H1 (cell line): ENCODE measurements at regions not wholly inside any gene's neighbourhood (a gene's known extent, or its start where the extent isn't known, plus 50 kb on each side); places are given as distances from the start of the nearest gene placed in this dataset.

Experiments used
- CTCF ChIA-PET: fragments of 300-600 bp; sonication (Branson Sonifier 250); formaldehyde crosslinking; loops from one replicate; lab custom pipeline; 2021; ENCODE audit not compliant: partially characterized antibody; lab: Charles Lee
- POLR2A ChIA-PET: fragments of 300-600 bp; sonication (Branson Sonifier 250); formaldehyde crosslinking; loops from one replicate; lab custom pipeline; 2021; ENCODE audit warnings: inconsistent platforms; ENCODE audit not compliant: partially characterized antibody; lab: Charles Lee
- DNase-seq, 2 experiments: peaks; one replicate each; pipeline versions ENCODE4 v3.0.0 to v3.0.0-alpha.2; 2010 to 2022; ENCODE audit warnings: low spot score in 2 of 2, low read depth in 1 of 2, mixed read lengths in 1 of 2
- FAIRE-seq: peaks from 2 replicates; lab custom pipeline; 2011; peaks lifted over from hg19 to GRCh38; lab: Jason Lieb, UNC
- H2AFZ ChIP-seq: 2 replicates; pipeline ENCODE4 v1.8.1; 2012; ENCODE audit warnings: low read length, inconsistent platforms
- H2AK5ac ChIP-seq: 2 replicates; pipeline ENCODE4 v1.6.1; 2013; ENCODE audit warnings: low read depth, low read length
- H2BK120ac ChIP-seq: replicated peaks from 2 replicates; pipeline ENCODE3; 2013; ENCODE audit warnings: low read depth, low read length, inconsistent platforms
- H2BK12ac ChIP-seq: 2 replicates; pipeline ENCODE4 v1.6.1; 2013; ENCODE audit warnings: low read depth, low read length
- H2BK15ac ChIP-seq: 2 replicates; pipeline ENCODE4 v1.6.1; 2013; ENCODE audit warnings: low read length
- H2BK20ac ChIP-seq: 2 replicates; pipeline ENCODE4 v1.6.1; 2013; ENCODE audit warnings: low read length
- H2BK5ac ChIP-seq: 2 replicates; pipeline ENCODE4 v1.6.1; 2013; ENCODE audit warnings: low read depth, low read length
- H3K14ac ChIP-seq: 2 replicates; pipeline ENCODE4 v1.6.1; 2013; ENCODE audit warnings: inconsistent platforms; ENCODE audit not compliant: insufficient read length
- H3K18ac ChIP-seq: 2 replicates; pipeline ENCODE4 v1.6.1; 2013; ENCODE audit warnings: low read length; ENCODE audit errors: extremely low read depth
- H3K23ac ChIP-seq: 2 replicates; pipeline ENCODE4 v1.6.1; 2013; ENCODE audit warnings: inconsistent platforms; ENCODE audit not compliant: insufficient read length
- H3K23me2 ChIP-seq: 2 replicates; pipeline ENCODE4 v1.6.1; 2013; ENCODE audit warnings: low read depth, low read length
- H3K27ac ChIP-seq: 2 replicates; pipeline ENCODE4 v1.6.1; 2011; ENCODE audit warnings: low read depth, low read length, inconsistent platforms
- H3K27me3 ChIP-seq, 4 experiments: replicated peaks in 1 of 4; 1 replicate in 1 of 4; 2 replicates in 3 of 4; pipeline versions ENCODE4 v1.6.1 to v1.8.1; 2011 to 2013; ENCODE audit warnings: low read length in 3 of 4, mild to moderate bottlenecking in 3 of 4, inconsistent platforms in 2 of 4, mixed read lengths in 2 of 4, moderate library complexity in 1 of 4; ENCODE audit not compliant: control insufficient read depth in 3 of 4, insufficient read depth in 3 of 4; ENCODE audit errors: extremely low read depth in 1 of 4
- H3K36me3 ChIP-seq, 4 experiments: 2 replicates each; pipeline versions ENCODE4 v1.6.1 to v1.8.1; 2011 to 2013; ENCODE audit warnings: mild to moderate bottlenecking in 4 of 4, low read length in 3 of 4, moderate library complexity in 2 of 4, control low read depth in 1 of 4, inconsistent platforms in 1 of 4; ENCODE audit not compliant: insufficient read depth in 4 of 4, control insufficient read depth in 2 of 4
- H3K4ac ChIP-seq: replicated peaks from 2 replicates; pipeline ENCODE3; 2013; ENCODE audit warnings: low read length, low read depth, mixed read lengths, inconsistent platforms; ENCODE audit not compliant: insufficient read length
- H3K4me1 ChIP-seq, 4 experiments: replicated peaks in 1 of 4; 1 replicate in 1 of 4; 2 replicates in 3 of 4; pipeline versions ENCODE4 v1.6.1 to v1.8.1; 2011 to 2013; ENCODE audit warnings: low read length in 3 of 4, inconsistent platforms in 2 of 4, mixed read lengths in 1 of 4; ENCODE audit not compliant: insufficient read depth in 4 of 4, control insufficient read depth in 3 of 4
- H3K4me2 ChIP-seq, 2 experiments: 2 replicates each; pipeline versions ENCODE4 v1.6.1 to v1.8.1; 2011 to 2013; ENCODE audit warnings: low read depth in 2 of 2, low read length in 2 of 2, control low read depth in 1 of 2, inconsistent platforms in 1 of 2, mild to moderate bottlenecking in 1 of 2; ENCODE audit not compliant: insufficient read depth in 1 of 2
- H3K4me3 ChIP-seq, 4 experiments: fragments of 200-600, 300-600 bp in 1 of 4; sonication (generic), shearing (Covaris generic), sonication (Bioruptor Twin) in 1 of 4; 2 replicates each; pipeline versions ENCODE4 v1.5.1 to v1.8.1; 2011 to 2016; ENCODE audit warnings: low read length in 4 of 4, low read depth in 3 of 4, control low read depth in 2 of 4, inconsistent platforms in 2 of 4, mild to moderate bottlenecking in 2 of 4, mixed read lengths in 1 of 4, moderate library complexity in 1 of 4; ENCODE audit not compliant: insufficient read depth in 2 of 4; ENCODE audit errors: extremely low read depth in 1 of 4
- H3K56ac ChIP-seq: replicated peaks from 2 replicates; pipeline ENCODE3; 2013; ENCODE audit warnings: low read depth, mild to moderate bottlenecking, mixed read lengths, low read length, inconsistent platforms; ENCODE audit not compliant: insufficient read length
- H3K79me1 ChIP-seq: 2 replicates; pipeline ENCODE4 v1.6.1; 2013; ENCODE audit warnings: low read depth, low read length, control low read depth
- H3K79me2 ChIP-seq, 2 experiments: 2 replicates each; pipeline versions ENCODE4 v1.6.1 to v1.8.1; 2012 to 2013; ENCODE audit warnings: low read length in 2 of 2, mild to moderate bottlenecking in 2 of 2, inconsistent platforms in 1 of 2; ENCODE audit not compliant: insufficient read depth in 2 of 2, control insufficient read depth in 1 of 2
- H3K9ac ChIP-seq, 4 experiments: replicated peaks in 1 of 4; 1 replicate in 1 of 4; 2 replicates in 3 of 4; pipeline versions ENCODE4 v1.6.1 to v1.8.1; 2011 to 2013; ENCODE audit warnings: low read depth in 3 of 4, low read length in 3 of 4, control low read depth in 2 of 4, mild to moderate bottlenecking in 2 of 4, moderate library complexity in 2 of 4, inconsistent platforms in 1 of 4; ENCODE audit errors: extremely low read depth in 1 of 4
- H3K9me3 ChIP-seq, 2 experiments: 2 replicates each; pipeline versions ENCODE4 v1.6.1 to v1.8.1; 2012 to 2013; ENCODE audit warnings: mild to moderate bottlenecking in 2 of 2, moderate library complexity in 2 of 2, control low read depth in 1 of 2, inconsistent platforms in 1 of 2, low read depth in 1 of 2, low read length in 1 of 2, mixed read lengths in 1 of 2; ENCODE audit not compliant: insufficient read depth in 2 of 2
- H4K20me1 ChIP-seq, 2 experiments: replicated peaks in 1 of 2; 2 replicates each; pipeline versions ENCODE3 to v1.8.1; 2011 to 2013; ENCODE audit warnings: inconsistent platforms in 2 of 2, low read length in 2 of 2, mild to moderate bottlenecking in 1 of 2; ENCODE audit not compliant: insufficient read depth in 2 of 2, control insufficient read depth in 1 of 2
- H4K5ac ChIP-seq: 2 replicates; pipeline ENCODE4 v1.6.1; 2013; ENCODE audit warnings: low read length, low read depth, mixed read lengths, inconsistent platforms; ENCODE audit not compliant: insufficient read length
- H4K8ac ChIP-seq: 2 replicates; pipeline ENCODE4 v1.8.0; 2013; ENCODE audit warnings: mild to moderate bottlenecking, moderate library complexity, low read length, inconsistent platforms; ENCODE audit not compliant: insufficient read depth; ENCODE audit errors: extremely low read depth
- H4K91ac ChIP-seq: replicated peaks from 2 replicates; pipeline ENCODE3; 2013; ENCODE audit warnings: low read length, mixed read lengths, inconsistent platforms; ENCODE audit not compliant: insufficient read length
- CBX5 ChIP-seq: fragments of 300-800, 300-1000 bp; sonication (generic); IDR thresholded peaks from 2 replicates; pipeline ENCODE4 v1.7.1; 2016; ENCODE audit warnings: antibody characterized with exemption, low read length, low read depth
- CBX8 ChIP-seq: fragments of 300-800, 300-1000 bp; sonication (generic); IDR thresholded peaks from 2 replicates; pipeline ENCODE4 v1.7.1; 2016; ENCODE audit warnings: low read depth, low read length, borderline replicate concordance
- EP300 ChIP-seq, 2 experiments: IDR thresholded peaks; 1 replicate in 1 of 2; 2 replicates in 1 of 2; pipeline ENCODE4 v1.6.1; 2011 to 2012; ENCODE audit warnings: low read depth in 2 of 2, low read length in 2 of 2, mild to moderate bottlenecking in 2 of 2, borderline replicate concordance in 1 of 2, inconsistent platforms in 1 of 2, moderate library complexity in 1 of 2
- EZH2 ChIP-seq: fragments of 200-600 bp; sonication (generic); IDR thresholded peaks from 2 replicates; pipeline ENCODE4 v1.7.1; 2012; ENCODE audit warnings: low read depth, mild to moderate bottlenecking, moderate library complexity, low read length, inconsistent platforms; ENCODE audit not compliant: severe bottlenecking
- HDAC2 ChIP-seq, 2 experiments: fragments of 300-600 bp in 1 of 2; sonication (generic) in 1 of 2; IDR thresholded peaks; 2 replicates each; pipeline ENCODE4 v1.6.1; 2011 to 2012; ENCODE audit warnings: low read depth in 2 of 2, low read length in 2 of 2, mild to moderate bottlenecking in 2 of 2, moderate library complexity in 2 of 2, borderline replicate concordance in 1 of 2, inconsistent platforms in 1 of 2
- KDM1A ChIP-seq: fragments of 200-600, 300-600 bp; sonication (generic); IDR thresholded peaks from 2 replicates; pipeline ENCODE4 v1.7.1; 2016; ENCODE audit warnings: mild to moderate bottlenecking, low read length, borderline replicate concordance
- KDM4A ChIP-seq: IDR thresholded peaks from one replicate; pipeline ENCODE4 v1.7.1; 2012; ENCODE audit warnings: low read depth, mild to moderate bottlenecking, moderate library complexity, low read length, inconsistent platforms; ENCODE audit not compliant: severe bottlenecking
- NRF1 ChIP-seq: IDR thresholded peaks from 2 replicates; pipeline ENCODE4 v1.6.1; 2011; ENCODE audit warnings: mild to moderate bottlenecking, low read depth, low read length, improper control_type of control experiment
- RNF2 ChIP-seq: fragments of 200-900, 300-1000 bp; sonication (generic); IDR thresholded peaks from 2 replicates; pipeline ENCODE4 v1.7.1; 2016; ENCODE audit warnings: borderline replicate concordance, low read depth, mild to moderate bottlenecking, antibody characterized with exemption, low read length; ENCODE audit not compliant: poor library complexity, severe bottlenecking; ENCODE audit errors: missing control alignments
- SAP30 ChIP-seq: fragments of 300-600 bp; sonication (generic); IDR thresholded peaks from 2 replicates; pipeline ENCODE4 v1.7.1; 2012; ENCODE audit warnings: low read length, moderate library complexity, mild to moderate bottlenecking, inconsistent platforms; ENCODE audit not compliant: insufficient read depth, insufficient replicate concordance
- SIN3A ChIP-seq, 2 experiments: IDR thresholded peaks in 1 of 2; conservative IDR thresholded peaks in 1 of 2; 2 replicates each; pipeline ENCODE4 v1.6.1; 2011 to 2012; ENCODE audit warnings: low read length in 2 of 2, improper control_type of control experiment in 1 of 2, low read depth in 1 of 2, mild to moderate bottlenecking in 1 of 2
- SRF ChIP-seq: IDR thresholded peaks from 2 replicates; pipeline ENCODE4 v1.6.1; 2011; ENCODE audit warnings: mild to moderate bottlenecking, low read depth, low read length, moderate library complexity
- WGBS, 2 experiments: shearing (Covaris generic) in 1 of 2; methylation state at CpG; one replicate each; pipeline versions ENCODE4 v1.1.6 to v1.1.7; 2013 to 2015; ENCODE audit warnings: low lambda C conversion rate in 2 of 2, mixed read lengths in 2 of 2, inconsistent platforms in 1 of 2, low coverage in 1 of 2, missing lambda C conversion rate in 1 of 2; ENCODE audit not compliant: insufficient replicate concordance in 2 of 2, insufficient coverage in 1 of 2, insufficient read length in 1 of 2; ENCODE audit errors: extremely low coverage in 1 of 2, missing lambda C conversion rate in 1 of 2; 5-methylcytosine and 5-hydroxymethylcytosine counted together

DNA sequence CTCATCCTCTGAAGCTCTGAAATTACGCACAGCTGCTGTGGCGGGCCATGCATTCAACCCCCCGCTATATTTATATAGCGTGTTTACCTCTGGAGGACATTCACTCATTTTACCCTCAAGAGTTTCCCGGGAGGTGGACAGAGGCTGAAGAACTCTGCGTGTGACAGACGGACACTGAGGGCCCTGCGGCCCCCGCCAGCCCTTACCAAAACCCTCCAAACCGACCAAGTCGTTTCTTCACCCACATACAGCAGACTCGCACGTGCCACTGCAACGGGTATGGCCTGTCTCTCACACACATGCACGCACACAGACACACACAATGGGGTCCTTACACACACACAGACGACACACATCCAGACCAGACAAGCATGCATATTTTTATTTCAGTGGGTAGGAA is 216.4 kb upstream of the FOXF1 start:
- no peak overlapping the region for H3K18ac ChIP-seq
- no peak overlapping the region for H2AFZ ChIP-seq
- CTCF ChIA-PET, result no interaction called here
- H3K9ac ChIP-seq, result no peak overlapping the region
- peak overlapping the region; percentile 57 for H3K4ac ChIP-seq
- H4K8ac ChIP-seq, result no peak overlapping the region; the same call in 1 of the 2 replicates
- H3K36me3 ChIP-seq, result no peaks in the 10 kb centered on the region
- POLR2A ChIA-PET, result no interaction called here
- H3K4me1 ChIP-seq, result peaks cover 0 to 10% (median 5%) of the 10 kb centered on the region in 4 experiments; a peak in 6 of 7 replicates
- DNase-seq (no peak), FAIRE-seq (no peak)
- 84% methylated on average over 16 of the region's 16 CpGs; no CpG with 5 or more reads in 1 of the 2 experiments for WGBS, 2 experiments
- H3K56ac ChIP-seq, result no peak overlapping the region
- H4K91ac ChIP-seq, result no peak overlapping the region
- H3K23me2 ChIP-seq, result no peaks in the 10 kb centered on the region; the same call in 1 of the 2 replicates
- H2BK15ac ChIP-seq, result no peak overlapping the region
- no peaks in the 10 kb centered on the region for H3K79me1 ChIP-seq
- H4K20me1 ChIP-seq, result no peaks in the 10 kb centered on the region
- no peaks in the 10 kb centered on the region for H3K9me3 ChIP-seq
- H3K23ac ChIP-seq, result no peak overlapping the region
- no peak overlapping the region for H3K27ac ChIP-seq
- no peak overlapping the region for H3K4me3 ChIP-seq
- H2BK20ac ChIP-seq, result peak overlapping the region; percentile 90; the same call in 1 of the 2 replicates
- H2AK5ac ChIP-seq, result no peak overlapping the region
- H3K27me3 ChIP-seq, result peaks cover 12 to 34% (median 31%) of the 10 kb centered on the region in 4 experiments
- H4K5ac ChIP-seq, result no peak overlapping the region
- peak overlapping the region; percentile 71; the same call in 1 of the 2 replicates for H2BK12ac ChIP-seq
- no peaks in the 10 kb centered on the region for H3K79me2 ChIP-seq
- no peak overlapping the region for H2BK120ac ChIP-seq
- H3K4me2 ChIP-seq, result no peak overlapping the region
- H2BK5ac ChIP-seq, result no peak overlapping the region
- no peak overlapping the region for H3K14ac ChIP-seq
- TF ChIP-seq SIN3A (conservative IDR thresholded peaks at IDR 0.05 in 1 of 2, IDR thresholded peaks at IDR 0.05 in 1 of 2; ENCODE audit: low read depth in 1 of 2, low read length in 2 of 2) (no peak), EZH2 (no peak), KDM4A (no peak), CBX8 (no peak), SAP30 (no peak), KDM1A (no peak), NRF1 (no peak), CBX5 (no peak), SRF (no peak), RNF2 (no peak), EP300 (IDR thresholded peaks at IDR 0.05; ENCODE audit: borderline replicate concordance in 1 of 2, low read depth in 2 of 2, low read length in 2 of 2) (no peak), HDAC2 (IDR thresholded peaks at IDR 0.05; ENCODE audit: borderline replicate concordance in 1 of 2, low read depth in 2 of 2, low read length in 2 of 2) (no peak)
